GM20000 (cell line): ENCODE measurements at regions not wholly inside any gene's neighbourhood (a gene's known extent, or its start where the extent isn't known, plus 50 kb on each side); places are given as distances from the start of the nearest gene placed in this dataset.

ENCODE experiments used
- DNase-seq: peaks from one replicate; pipeline ENCODE4 v3.0.0; 2012; ENCODE audit warnings: low spot score
- TF ChIP-seq, protein P1 (sequence below): IDR thresholded peaks from 2 replicates; pipeline ENCODE4 v1.5.1; 2012; ENCODE audit warnings: mild to moderate bottlenecking, control low read depth; ENCODE audit errors: extremely low read depth, missing control alignments

DNA sequence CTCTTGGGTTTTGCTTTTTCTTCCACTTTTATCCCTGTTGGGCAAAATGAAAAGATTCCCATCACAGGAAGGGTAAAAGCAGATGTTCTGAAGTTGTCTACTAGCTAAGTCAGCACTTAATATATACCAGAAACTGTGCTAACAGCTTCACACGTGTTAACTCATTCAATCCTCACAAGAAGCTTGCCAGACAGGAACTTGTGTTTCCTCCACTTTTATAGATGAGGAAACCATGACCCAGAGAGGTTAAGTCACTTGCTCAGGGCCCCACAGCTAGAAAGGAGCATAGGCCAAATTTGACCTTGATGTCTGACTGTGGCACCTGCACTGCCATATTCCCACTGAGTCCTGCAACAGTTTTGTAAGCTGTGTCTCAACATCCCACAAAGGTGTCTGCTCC lies 76.8 kb upstream of the EPC2 start:
- no peak for DNase-seq
- TF ChIP-seq, protein P1, sequence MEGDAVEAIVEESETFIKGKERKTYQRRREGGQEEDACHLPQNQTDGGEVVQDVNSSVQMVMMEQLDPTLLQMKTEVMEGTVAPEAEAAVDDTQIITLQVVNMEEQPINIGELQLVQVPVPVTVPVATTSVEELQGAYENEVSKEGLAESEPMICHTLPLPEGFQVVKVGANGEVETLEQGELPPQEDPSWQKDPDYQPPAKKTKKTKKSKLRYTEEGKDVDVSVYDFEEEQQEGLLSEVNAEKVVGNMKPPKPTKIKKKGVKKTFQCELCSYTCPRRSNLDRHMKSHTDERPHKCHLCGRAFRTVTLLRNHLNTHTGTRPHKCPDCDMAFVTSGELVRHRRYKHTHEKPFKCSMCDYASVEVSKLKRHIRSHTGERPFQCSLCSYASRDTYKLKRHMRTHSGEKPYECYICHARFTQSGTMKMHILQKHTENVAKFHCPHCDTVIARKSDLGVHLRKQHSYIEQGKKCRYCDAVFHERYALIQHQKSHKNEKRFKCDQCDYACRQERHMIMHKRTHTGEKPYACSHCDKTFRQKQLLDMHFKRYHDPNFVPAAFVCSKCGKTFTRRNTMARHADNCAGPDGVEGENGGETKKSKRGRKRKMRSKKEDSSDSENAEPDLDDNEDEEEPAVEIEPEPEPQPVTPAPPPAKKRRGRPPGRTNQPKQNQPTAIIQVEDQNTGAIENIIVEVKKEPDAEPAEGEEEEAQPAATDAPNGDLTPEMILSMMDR = no peak

DNA sequence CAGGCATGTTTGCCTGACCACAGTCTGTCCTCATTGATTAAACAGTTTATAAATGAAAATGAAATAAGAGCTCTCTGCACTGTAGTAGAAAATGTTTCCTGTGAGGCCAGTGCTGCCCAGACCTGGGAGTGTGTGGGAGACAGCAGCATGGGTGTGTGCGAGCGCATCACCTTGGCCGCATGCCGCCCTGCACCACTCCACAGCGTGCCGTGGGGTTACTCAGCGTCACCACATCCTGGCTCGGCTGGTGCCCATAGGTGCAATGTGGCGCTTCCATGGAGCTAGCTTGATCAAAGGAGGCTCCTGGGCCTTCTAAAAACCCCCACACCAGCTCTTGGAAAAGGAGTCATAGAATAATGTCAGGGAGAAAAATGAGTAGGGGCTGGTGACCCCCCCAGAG lies 76.0 kb upstream of the EPC2 start:
- TF ChIP-seq, protein P1 = no peak

DNA sequence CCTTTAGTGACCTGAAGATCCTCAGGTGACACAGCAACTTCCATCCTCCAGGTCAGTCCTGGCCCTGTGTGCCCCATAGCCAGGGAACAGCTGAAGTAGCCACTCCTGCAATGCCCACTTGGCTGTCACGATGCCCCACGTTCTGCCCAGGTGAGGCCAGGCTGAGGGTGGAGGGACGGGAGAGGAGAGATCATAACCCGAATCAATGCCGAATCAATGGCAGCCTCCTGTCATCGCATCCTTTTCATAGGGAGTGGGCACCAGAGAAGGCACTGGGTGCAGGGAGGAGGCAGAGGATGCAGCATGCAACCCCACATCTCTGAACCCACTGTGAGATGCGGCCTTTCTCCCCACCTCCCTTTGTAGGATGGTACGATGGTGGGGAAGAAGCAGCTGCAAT lies 75.3 kb upstream of the EPC2 start:
- no peak for DNase-seq
- TF ChIP-seq, protein P1 = no peak

More for the DNA sequence above, 76.0 kb upstream of the EPC2 start:
- DNase-seq = no peak

DNA sequence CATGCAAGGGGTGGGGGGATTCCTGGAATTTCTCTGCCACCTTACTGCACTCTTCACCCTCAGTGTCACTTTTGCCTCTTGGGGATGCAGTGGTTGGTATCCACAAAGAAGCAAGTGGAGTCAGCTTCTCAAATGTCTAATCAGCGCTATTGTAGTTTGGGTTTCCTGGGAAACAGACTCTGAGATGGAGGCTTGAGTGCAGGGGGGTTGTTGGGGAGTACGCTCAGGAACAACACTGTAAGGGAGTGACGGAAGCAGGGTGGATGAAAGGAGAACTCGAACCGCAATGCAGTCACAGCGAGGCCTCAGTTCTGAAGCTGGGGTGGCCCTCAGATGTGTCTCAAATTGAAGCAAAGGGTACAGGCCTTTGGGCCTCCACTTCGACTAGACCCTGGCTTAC lies 73.6 kb upstream of the EPC2 start:
- TF ChIP-seq, protein P1 = no peak
- no peak for DNase-seq

DNA sequence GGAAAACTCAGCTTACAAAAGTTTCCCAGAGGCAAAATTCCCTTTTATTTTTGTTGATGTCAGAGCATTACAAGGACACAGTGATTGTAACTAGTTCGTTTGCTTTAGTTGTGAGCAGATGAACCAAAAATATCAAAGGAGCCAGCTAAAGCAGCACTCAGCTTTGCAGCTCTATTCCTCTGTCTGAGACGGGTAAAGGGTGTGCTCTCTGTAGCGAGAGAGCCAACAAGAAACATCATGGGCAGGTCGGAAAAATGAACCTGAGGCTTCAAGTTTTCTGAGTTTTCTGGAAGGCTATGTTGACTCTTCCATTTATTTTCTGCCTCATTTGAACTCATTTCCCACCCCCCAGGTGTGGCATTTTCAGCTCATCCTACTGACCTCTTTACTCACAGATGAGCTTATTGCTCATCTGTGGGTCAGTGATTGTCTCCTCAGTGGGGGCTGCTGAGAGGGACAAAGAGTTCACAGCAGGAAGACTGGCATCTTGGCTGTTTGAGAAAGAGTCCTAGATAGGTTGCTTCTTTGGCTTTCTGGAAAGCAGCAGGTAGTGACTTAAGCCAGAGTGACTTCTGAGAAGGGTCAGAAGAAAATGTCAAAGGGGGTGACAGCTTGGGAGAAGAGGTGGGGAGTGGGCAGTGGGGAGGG lies 66.6 kb upstream of the EPC2 start:
- TF ChIP-seq, protein P1 = no peak
- DNase-seq = no peak

DNA sequence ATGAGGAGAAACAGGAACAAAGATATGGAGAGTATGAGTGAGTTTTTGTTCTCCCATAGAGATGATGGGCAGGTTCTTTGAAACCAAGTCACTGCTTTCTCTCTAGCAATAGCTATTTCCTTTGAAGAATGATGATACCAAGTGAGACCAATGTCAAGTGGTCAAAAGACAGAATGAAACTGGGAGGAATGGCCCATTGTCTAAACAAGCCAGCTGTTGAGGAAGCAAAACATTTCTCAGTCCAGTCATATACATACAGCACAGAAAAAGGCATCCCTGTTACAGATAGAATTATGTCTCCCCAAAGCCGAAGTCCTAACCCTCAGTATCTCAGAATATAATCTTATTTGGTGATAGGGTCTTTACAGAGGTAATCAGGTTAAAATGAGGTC lies 66.1 kb upstream of the EPC2 start:
- DNase-seq = peak; percentile 32
- TF ChIP-seq, protein P1 = no peak

DNA sequence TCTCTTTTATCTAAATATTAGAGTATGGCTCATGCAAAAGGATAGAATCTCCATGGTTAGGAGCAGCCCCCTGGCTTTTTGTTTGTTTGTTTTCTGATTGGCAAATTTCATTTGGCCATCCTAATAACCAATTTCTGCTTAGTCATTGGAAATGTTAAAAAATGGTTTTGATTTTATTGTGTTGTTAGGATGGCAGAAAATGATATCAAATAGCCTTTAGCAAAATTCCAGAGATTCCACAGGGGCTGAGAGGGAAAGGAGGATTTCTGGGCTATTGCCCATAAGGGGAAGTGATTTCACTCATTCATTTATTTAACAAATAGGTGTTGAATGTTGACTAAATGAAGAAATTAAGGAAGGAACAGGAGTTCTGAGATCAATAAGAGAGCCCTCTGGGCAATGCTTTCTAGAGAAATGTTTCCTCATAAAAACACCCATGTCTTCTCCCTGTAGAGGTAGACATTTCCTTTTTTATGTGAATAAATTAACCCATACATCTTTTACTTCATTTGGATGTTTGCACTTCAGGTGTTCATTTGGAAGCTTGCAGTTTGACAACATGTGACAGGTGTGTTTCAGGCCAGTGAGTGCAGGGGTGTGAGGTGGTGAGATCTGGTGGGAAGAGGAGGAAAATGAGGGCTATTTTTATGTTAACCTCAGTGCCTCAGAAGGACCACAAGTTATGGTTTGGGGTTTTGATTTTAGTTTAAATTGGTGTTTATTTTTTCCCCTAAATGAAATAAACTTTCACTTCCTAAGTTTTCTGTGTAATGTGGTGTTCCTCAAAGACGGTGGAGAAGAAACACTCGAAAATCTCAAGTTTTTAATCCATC lies 61.7 kb upstream of the EPC2 start:
- no peak for DNase-seq
- TF ChIP-seq, protein P1 = no peak
